Tibial artery (tissue), 4 donors: ENCODE measurements at regions not wholly inside any gene's neighbourhood (a gene's known extent, or its start where the extent isn't known, plus 50 kb on each side); places are given as distances from the start of the nearest gene placed in this dataset.

Experiments
- DNase-seq, 2 donors: peaks; one replicate each; pipeline ENCODE4 v3.0.0-alpha.2; 2019
- H3K27ac ChIP-seq, 2 donors: fragments of 200-600 bp; sonication (generic) in 1 of 2; 1 replicate in 1 of 2; 2 replicates in 1 of 2; pipeline ENCODE4 v1.5.1; 2018 to 2019; ENCODE audit warnings: mild to moderate bottlenecking in 1 of 2
- H3K27me3 ChIP-seq, 2 donors: fragments of 200-600 bp; sonication (generic) in 1 of 2; one replicate each; pipeline versions ENCODE4 v1.5.1 to v1.6.0; 2016 to 2019
- H3K36me3 ChIP-seq, 3 donors: fragments of 200-600 bp; sonication (generic) in 2 of 3; one replicate each; pipeline ENCODE4 v1.5.1; 2016 to 2019; ENCODE audit warnings: mild to moderate bottlenecking in 2 of 3
- H3K4me1 ChIP-seq, 4 donors: fragments of 200-600 bp; sonication (generic) in 2 of 4; 1 replicate in 3 of 4; 2 replicates in 1 of 4; pipeline ENCODE4 v1.5.1; 2016 to 2019
- H3K4me3 ChIP-seq, 2 donors: fragments of 200-600 bp; sonication (generic) in 1 of 2; 1 replicate in 1 of 2; 2 replicates in 1 of 2; pipeline ENCODE4 v1.5.1; 2018 to 2019; ENCODE audit warnings: mild to moderate bottlenecking in 2 of 2
- H3K9me3 ChIP-seq, 3 donors: fragments of 200-600 bp; sonication (generic) in 1 of 3; one replicate each; pipeline ENCODE4 v1.5.1; 2016 to 2019
- intact Hi-C: fragments of 100-400 bp; cut with DNase I; formaldehyde crosslinking; loops from one replicate; pipeline ENCODE4 v1.15.0; 2023; ENCODE audit warnings: low total_unique reads
- TF ChIP-seq, protein P1 (sequence below), 2 experiments: fragments of 200-600 bp in 1 of 2; fragments of 450-650 bp in 1 of 2; IDR thresholded peaks; one replicate each; pipeline ENCODE4 v1.5.1; 2017 to 2019; ENCODE audit warnings: antibody characterized with exemption in 2 of 2, mild to moderate bottlenecking in 1 of 2, moderate library complexity in 1 of 2

- Histone ChIP-seq H3K9me3 (no peaks in the 10 kb centered on the region), H3K36me3 (no peaks in the 10 kb centered on the region), H3K4me1 (no peaks in the 10 kb centered on the region), H3K27ac (no peak overlapping the region), H3K4me3 (no peak overlapping the region), H3K27me3 (no peaks in the 10 kb centered on the region)
- TF ChIP-seq, protein P1, sequence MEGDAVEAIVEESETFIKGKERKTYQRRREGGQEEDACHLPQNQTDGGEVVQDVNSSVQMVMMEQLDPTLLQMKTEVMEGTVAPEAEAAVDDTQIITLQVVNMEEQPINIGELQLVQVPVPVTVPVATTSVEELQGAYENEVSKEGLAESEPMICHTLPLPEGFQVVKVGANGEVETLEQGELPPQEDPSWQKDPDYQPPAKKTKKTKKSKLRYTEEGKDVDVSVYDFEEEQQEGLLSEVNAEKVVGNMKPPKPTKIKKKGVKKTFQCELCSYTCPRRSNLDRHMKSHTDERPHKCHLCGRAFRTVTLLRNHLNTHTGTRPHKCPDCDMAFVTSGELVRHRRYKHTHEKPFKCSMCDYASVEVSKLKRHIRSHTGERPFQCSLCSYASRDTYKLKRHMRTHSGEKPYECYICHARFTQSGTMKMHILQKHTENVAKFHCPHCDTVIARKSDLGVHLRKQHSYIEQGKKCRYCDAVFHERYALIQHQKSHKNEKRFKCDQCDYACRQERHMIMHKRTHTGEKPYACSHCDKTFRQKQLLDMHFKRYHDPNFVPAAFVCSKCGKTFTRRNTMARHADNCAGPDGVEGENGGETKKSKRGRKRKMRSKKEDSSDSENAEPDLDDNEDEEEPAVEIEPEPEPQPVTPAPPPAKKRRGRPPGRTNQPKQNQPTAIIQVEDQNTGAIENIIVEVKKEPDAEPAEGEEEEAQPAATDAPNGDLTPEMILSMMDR (IDR thresholded peaks at IDR 0.05), result no peak
- intact Hi-C loops, result no loop called here
- DNase-seq, result no peak
Observed at GRCh38 chr13:106804991-106805390, 237.1 kb upstream of the ARGLU1 start.

- no peaks in the 10 kb centered on the region for H3K4me1 ChIP-seq
- DNase-seq, result no peak
- H3K9me3 ChIP-seq, result no peaks in the 10 kb centered on the region
- TF ChIP-seq, protein P1 (IDR thresholded peaks at IDR 0.05), result no peak
- no peak overlapping the region for H3K4me3 ChIP-seq
- intact Hi-C loops, result no loop called here
- H3K27ac ChIP-seq, result no peak overlapping the region
- H3K36me3 ChIP-seq, result no peaks in the 10 kb centered on the region
- no peaks in the 10 kb centered on the region for H3K27me3 ChIP-seq
Observed at GRCh38 chr13:106802917-106803316, 235.0 kb upstream of the ARGLU1 start.

GRCh38 chr13:106799781-106800335 lies 231.9 kb upstream of the ARGLU1 start:
- intact Hi-C loops, result no loop called here
- Histone ChIP-seq H3K36me3 (no peaks in the 10 kb centered on the region), H3K4me1 (no peaks in the 10 kb centered on the region), H3K27me3 (no peaks in the 10 kb centered on the region), H3K9me3 (no peaks in the 10 kb centered on the region), H3K4me3 (no peak overlapping the region), H3K27ac (no peak overlapping the region)
- DNase-seq, result no peak
- TF ChIP-seq, protein P1 (IDR thresholded peaks at IDR 0.05), result no peak

- Histone ChIP-seq H3K36me3 (no peaks in the 10 kb centered on the region), H3K27ac (no peak overlapping the region), H3K4me1 (peaks cover 0 to 8% (median 0%) of the 10 kb centered on the region in 4 donors), H3K9me3 (no peaks in the 10 kb centered on the region), H3K27me3 (no peaks in the 10 kb centered on the region), H3K4me3 (no peak overlapping the region)
- TF ChIP-seq, protein P1 (IDR thresholded peaks at IDR 0.05), result no peak
- intact Hi-C loops, result no loop called here
- DNase-seq, result no peak
Observed at GRCh38 chr13:106797081-106797640, 229.2 kb upstream of the ARGLU1 start.

- Histone ChIP-seq H3K27ac (no peak overlapping the region), H3K27me3 (no peaks in the 10 kb centered on the region), H3K4me3 (no peak overlapping the region), H3K36me3 (no peaks in the 10 kb centered on the region), H3K9me3 (no peaks in the 10 kb centered on the region), H3K4me1 (peaks cover 0 to 8% (median 0%) of the 10 kb centered on the region in 4 donors)
- TF ChIP-seq, protein P1 (IDR thresholded peaks at IDR 0.05), result no peak
- DNase-seq, result no peak
- intact Hi-C loops, result no loop called here
Observed at GRCh38 chr13:106796280-106797047, 228.5 kb upstream of the ARGLU1 start.
